ENCODE measurements at regions not wholly inside any gene's neighbourhood (a gene's known extent, or its start where the extent isn't known, plus 50 kb on each side); places are given as distances from the start of the nearest gene placed in this dataset.

DNA sequence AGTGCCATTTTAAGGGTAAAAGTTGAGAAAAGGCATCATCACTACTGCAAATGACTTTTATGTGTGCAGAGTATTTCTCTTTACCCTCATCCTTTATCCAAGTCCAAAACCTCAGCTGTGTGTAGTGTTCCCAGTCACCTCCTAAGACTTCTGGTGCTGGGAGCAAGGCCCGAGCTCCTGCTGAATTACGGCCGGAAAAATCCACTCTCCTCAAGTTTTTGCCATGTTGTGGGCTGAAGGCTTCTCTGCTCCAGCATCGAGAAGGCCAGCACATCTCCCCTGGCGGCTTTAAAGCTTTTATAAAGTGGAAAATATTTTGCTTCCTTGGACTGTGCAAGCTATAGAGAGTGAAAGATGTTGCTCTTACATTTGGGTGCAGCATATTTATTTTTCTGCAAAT lies 153.2 kb upstream of the THBS2 start:
- no peak overlapping the region for H3K4me3 ChIP-seq (ENCODE audit: low read length)
- no peaks in the 10 kb centered on the region for H3K27me3 ChIP-seq (ENCODE audit: low read length)
- H2AFZ ChIP-seq (ENCODE audit: low read length) = no peak overlapping the region
- H3K27ac ChIP-seq (ENCODE audit: low read length) = no peak overlapping the region
- ChIA-PET CTCF (no interaction called here), POLR2A (ENCODE audit: unreplicated experiment) (no interaction called here)
- no peaks in the 10 kb centered on the region for H3K9me2 ChIP-seq (replicated peaks; ENCODE audit: low read length)
- H3K4me1 ChIP-seq (ENCODE audit: insufficient read depth, low read length) = no peaks in the 10 kb centered on the region
- no peak for DNase-seq
- no peak for ATAC-seq
- H3K36me3 ChIP-seq (ENCODE audit: low read depth, low read length) = no peaks in the 10 kb centered on the region
- no TSS peak for BruUV-seq (replicated peaks)
- intact Hi-C loops (cut with micrococcal nuclease) = no loop called here
- no peaks in the 10 kb centered on the region for H3K9me3 ChIP-seq (ENCODE audit: low read length)
- no peak overlapping the region for H3K4me2 ChIP-seq (ENCODE audit: low read length)
- TF ChIP-seq CTCF (conservative IDR thresholded peaks at IDR 0.05; ENCODE audit: low read depth, low read length) = no peak
- no peak for TF ChIP-seq EZH2 (IDR thresholded peaks at IDR 0.05; ENCODE audit: low read length, unreplicated experiment)
- TF ChIP-seq EZH2phosphoT487 (IDR thresholded peaks at IDR 0.05; ENCODE audit: borderline replicate concordance, low read length) = no peak
- H3K9ac ChIP-seq (ENCODE audit: low read length) = no peak overlapping the region
- no peaks in the 10 kb centered on the region for H3K79me2 ChIP-seq (ENCODE audit: low read length)
- H4K20me1 ChIP-seq (ENCODE audit: low read length) = no peaks in the 10 kb centered on the region
- H3F3A ChIP-seq (ENCODE audit: low read length, unreplicated experiment) = no peaks in the 10 kb centered on the region

DNA sequence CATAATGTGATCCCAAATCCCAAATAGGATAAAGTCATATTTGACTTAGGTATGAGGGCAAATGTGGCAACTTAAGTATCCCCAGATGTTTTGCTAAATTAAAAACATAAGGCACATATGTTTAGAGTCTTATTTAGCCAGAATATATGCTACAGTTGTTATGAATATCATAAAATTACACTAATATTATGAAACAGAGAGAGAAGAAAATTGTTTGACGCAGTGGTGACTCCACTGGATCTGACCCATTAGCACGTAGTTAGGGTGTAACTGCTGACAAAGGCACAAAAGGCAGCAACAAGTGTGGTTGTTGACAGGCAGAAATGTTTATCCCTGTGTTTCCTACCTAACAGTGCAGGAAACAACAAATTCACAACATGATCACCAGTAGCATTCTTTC lies 152.4 kb upstream of the THBS2 start:
- no peaks in the 10 kb centered on the region for H3K36me3 ChIP-seq (ENCODE audit: low read depth, low read length)
- H3K79me2 ChIP-seq (ENCODE audit: low read length) = no peaks in the 10 kb centered on the region
- H2AFZ ChIP-seq (ENCODE audit: low read length) = no peak overlapping the region
- TF ChIP-seq EZH2 (IDR thresholded peaks at IDR 0.05; ENCODE audit: low read length, unreplicated experiment) (no peak), EZH2phosphoT487 (IDR thresholded peaks at IDR 0.05; ENCODE audit: borderline replicate concordance, low read length) (no peak), CTCF (conservative IDR thresholded peaks at IDR 0.05; ENCODE audit: low read depth, low read length) (no peak)
- no peak overlapping the region for H3K9ac ChIP-seq (ENCODE audit: low read length)
- H3F3A ChIP-seq (ENCODE audit: low read length, unreplicated experiment) = no peaks in the 10 kb centered on the region
- no peaks in the 10 kb centered on the region for H3K9me2 ChIP-seq (replicated peaks; ENCODE audit: low read length)
- no peaks in the 10 kb centered on the region for H3K9me3 ChIP-seq (ENCODE audit: low read length)
- no peak for ATAC-seq
- no peak overlapping the region for H3K4me2 ChIP-seq (ENCODE audit: low read length)
- H4K20me1 ChIP-seq (ENCODE audit: low read length) = no peaks in the 10 kb centered on the region
- no TSS peak for BruUV-seq (replicated peaks)
- ChIA-PET CTCF (no interaction called here), POLR2A (ENCODE audit: unreplicated experiment) (no interaction called here)
- no peak overlapping the region for H3K4me3 ChIP-seq (ENCODE audit: low read length)
- intact Hi-C loops (cut with micrococcal nuclease) = no loop called here
- no peak for DNase-seq
- H3K27ac ChIP-seq (ENCODE audit: low read length) = no peak overlapping the region
- no peaks in the 10 kb centered on the region for H3K27me3 ChIP-seq (ENCODE audit: low read length)
- H3K4me1 ChIP-seq (ENCODE audit: insufficient read depth, low read length) = no peaks in the 10 kb centered on the region

- DNase-seq (no peak), ATAC-seq (no peak)
- Histone ChIP-seq H3K27ac (ENCODE audit: low read length) (no peak overlapping the region), H3K9ac (ENCODE audit: low read length) (no peak overlapping the region), H3K4me2 (ENCODE audit: low read length) (no peak overlapping the region), H3F3A (ENCODE audit: low read length, unreplicated experiment) (no peaks in the 10 kb centered on the region), H3K79me2 (ENCODE audit: low read length) (no peaks in the 10 kb centered on the region), H2AFZ (ENCODE audit: low read length) (no peak overlapping the region), H3K4me1 (ENCODE audit: insufficient read depth, low read length) (no peaks in the 10 kb centered on the region), H3K4me3 (ENCODE audit: low read length) (no peak overlapping the region), H3K36me3 (ENCODE audit: low read depth, low read length) (no peaks in the 10 kb centered on the region), H3K9me3 (ENCODE audit: low read length) (no peaks in the 10 kb centered on the region), H4K20me1 (ENCODE audit: low read length) (no peaks in the 10 kb centered on the region), H3K9me2 (replicated peaks; ENCODE audit: low read length) (no peaks in the 10 kb centered on the region), H3K27me3 (ENCODE audit: low read length) (no peaks in the 10 kb centered on the region)
- intact Hi-C loops (cut with micrococcal nuclease) = no loop called here
- no TSS peak for BruUV-seq (replicated peaks)
- POLR2A ChIA-PET (ENCODE audit: unreplicated experiment) = no interaction called here
- no peak for TF ChIP-seq EZH2phosphoT487 (IDR thresholded peaks at IDR 0.05; ENCODE audit: borderline replicate concordance, low read length)
- TF ChIP-seq CTCF (conservative IDR thresholded peaks at IDR 0.05; ENCODE audit: low read depth, low read length) = no peak
- TF ChIP-seq EZH2 (IDR thresholded peaks at IDR 0.05; ENCODE audit: low read length, unreplicated experiment) = no peak
- CTCF ChIA-PET = no interaction called here
These were observed 151.2 kb upstream of the THBS2 start for GRCh38 chr6:169404828-169405227.

All from PC-3 (cell line).